AG04450 (cell line): ENCODE measurements at regions not wholly inside any gene's neighbourhood (a gene's known extent, or its start where the extent isn't known, plus 50 kb on each side); places are given as distances from the start of the nearest gene placed in this dataset.

Experiments
- CTCF ChIA-PET: fragments of 300-600, 350-600 bp; formaldehyde crosslinking; extraction: SDS; loops from one replicate; lab custom pipeline; 2022; ENCODE audit warnings: antibody characterized with exemption, inconsistent platforms; lab: Charles Lee
- POLR2A ChIA-PET: fragments of 350-600 bp; formaldehyde crosslinking; extraction: SDS; loops from one replicate; lab custom pipeline; 2021; ENCODE audit warnings: antibody characterized with exemption, inconsistent platforms; lab: Yijun Ruan, JAX
- DNase-seq: peaks from one replicate; pipeline ENCODE4 v3.0.0-alpha.2; 2011; ENCODE audit warnings: low read depth, low spot score
- H3K27ac ChIP-seq: one replicate; pipeline ENCODE4 v1.5.1; 2012; ENCODE audit warnings: low read depth, low read length, control low read depth
- H3K27me3 ChIP-seq: one replicate; pipeline ENCODE4 v1.6.0; 2012; ENCODE audit warnings: low read length; ENCODE audit not compliant: control insufficient read depth, insufficient read depth
- H3K4me3 ChIP-seq: 2 replicates; pipeline ENCODE4 v1.5.1; 2011; ENCODE audit warnings: mild to moderate bottlenecking, low read depth, low read length, control low read depth
- H3K9me3 ChIP-seq: 2 replicates; pipeline ENCODE4 v1.5.1; 2012; ENCODE audit warnings: low read length; ENCODE audit not compliant: control insufficient read depth, insufficient read depth
- TF ChIP-seq, protein P1 (sequence below): IDR thresholded peaks from 2 replicates; pipeline ENCODE4 v1.5.1; 2011; ENCODE audit warnings: low read depth, low read length, control low read depth, inconsistent platforms

DNA sequence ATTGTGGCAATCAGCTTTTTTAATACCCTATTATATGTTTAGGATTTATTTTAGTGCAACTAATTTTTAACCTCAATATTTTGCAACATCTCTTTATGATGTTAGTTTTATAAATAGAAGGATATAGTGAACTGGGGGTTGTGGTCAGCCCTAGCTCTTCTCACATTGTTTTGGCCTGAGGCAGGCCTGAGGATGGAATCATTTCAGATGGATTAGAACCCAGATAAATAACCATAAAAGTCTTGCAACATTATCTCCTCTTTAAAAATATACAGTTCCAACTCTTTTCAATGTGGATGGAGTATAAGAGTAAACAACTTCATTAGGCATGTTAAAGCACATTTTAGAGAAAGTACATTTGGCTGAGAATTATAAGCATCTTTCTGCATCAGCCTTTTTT, 522.7 kb downstream of the NR2F1-AS1 start:
- no peaks in the 10 kb centered on the region for H3K9me3 ChIP-seq
- H3K4me3 ChIP-seq = no peak overlapping the region
- ChIA-PET CTCF (interaction anchor here (1.4 kb wide), 1 partner anchor 371 kb away, joined by 3 read pairs; no protein-coding TSS in a partner anchor), POLR2A (interaction anchor here (0.7 to 0.9 kb wide), 3 partner anchors 18 to 525 kb away, joined by 3 to 5 read pairs (median 3); partner anchors contain the start of gene NR2F1)
- DNase-seq = peak; percentile 78
- H3K27me3 ChIP-seq = no peaks in the 10 kb centered on the region
- TF ChIP-seq, protein P1, sequence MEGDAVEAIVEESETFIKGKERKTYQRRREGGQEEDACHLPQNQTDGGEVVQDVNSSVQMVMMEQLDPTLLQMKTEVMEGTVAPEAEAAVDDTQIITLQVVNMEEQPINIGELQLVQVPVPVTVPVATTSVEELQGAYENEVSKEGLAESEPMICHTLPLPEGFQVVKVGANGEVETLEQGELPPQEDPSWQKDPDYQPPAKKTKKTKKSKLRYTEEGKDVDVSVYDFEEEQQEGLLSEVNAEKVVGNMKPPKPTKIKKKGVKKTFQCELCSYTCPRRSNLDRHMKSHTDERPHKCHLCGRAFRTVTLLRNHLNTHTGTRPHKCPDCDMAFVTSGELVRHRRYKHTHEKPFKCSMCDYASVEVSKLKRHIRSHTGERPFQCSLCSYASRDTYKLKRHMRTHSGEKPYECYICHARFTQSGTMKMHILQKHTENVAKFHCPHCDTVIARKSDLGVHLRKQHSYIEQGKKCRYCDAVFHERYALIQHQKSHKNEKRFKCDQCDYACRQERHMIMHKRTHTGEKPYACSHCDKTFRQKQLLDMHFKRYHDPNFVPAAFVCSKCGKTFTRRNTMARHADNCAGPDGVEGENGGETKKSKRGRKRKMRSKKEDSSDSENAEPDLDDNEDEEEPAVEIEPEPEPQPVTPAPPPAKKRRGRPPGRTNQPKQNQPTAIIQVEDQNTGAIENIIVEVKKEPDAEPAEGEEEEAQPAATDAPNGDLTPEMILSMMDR = no peak
- no peak overlapping the region for H3K27ac ChIP-seq

DNA sequence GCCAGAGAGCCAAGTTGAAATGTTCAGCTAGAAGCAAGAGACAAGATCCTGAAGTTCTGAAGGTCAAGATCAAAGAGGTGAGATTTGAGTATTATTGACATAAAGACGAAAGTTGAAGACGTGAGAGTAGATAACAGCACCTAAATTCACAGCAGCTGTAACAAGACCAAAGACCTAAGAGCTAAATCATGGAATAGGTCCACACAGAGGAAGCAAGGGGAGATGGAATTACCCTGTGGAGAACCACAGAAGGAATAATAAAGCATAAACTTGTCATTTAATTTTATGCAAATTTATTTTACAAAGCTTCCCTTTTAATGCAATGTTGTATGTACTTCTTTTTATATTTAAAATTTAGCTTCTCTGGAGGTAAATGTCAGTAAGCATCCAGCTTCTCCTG, 523.7 kb downstream of the NR2F1-AS1 start:
- Histone ChIP-seq H3K4me3 (no peak overlapping the region), H3K27ac (no peak overlapping the region), H3K27me3 (no peaks in the 10 kb centered on the region), H3K9me3 (no peaks in the 10 kb centered on the region)
- TF ChIP-seq, protein P1 = no peak
- DNase-seq = no peak
- CTCF ChIA-PET = interaction anchor here (0.9 kb wide), 1 partner anchor 744 kb away, joined by 3 read pairs; no protein-coding TSS in a partner anchor
- POLR2A ChIA-PET = no interaction called here

DNA sequence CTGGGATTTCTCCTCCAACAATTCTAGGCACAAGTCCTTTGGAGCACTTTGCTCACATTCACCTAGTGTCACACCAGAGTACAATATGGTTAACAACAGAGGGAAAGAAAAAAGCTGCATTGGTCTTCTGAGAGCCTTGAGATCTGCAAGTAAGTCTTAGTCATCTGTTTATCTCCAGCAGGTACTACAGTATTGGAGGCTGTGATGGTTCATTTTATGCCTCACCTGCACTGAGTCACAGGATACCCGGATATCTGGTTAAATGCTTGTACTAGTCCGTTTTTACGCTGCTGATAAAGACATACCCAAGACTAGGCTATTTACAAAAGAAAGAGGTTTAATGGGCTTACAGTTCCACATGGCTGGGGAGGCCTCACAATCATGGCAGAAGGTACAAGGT, 525.0 kb downstream of the NR2F1-AS1 start:
- Histone ChIP-seq H3K27me3 (no peaks in the 10 kb centered on the region), H3K9me3 (no peaks in the 10 kb centered on the region), H3K4me3 (no peak overlapping the region), H3K27ac (no peak overlapping the region)
- ChIA-PET CTCF (no interaction called here), POLR2A (no interaction called here)
- DNase-seq = no peak
- TF ChIP-seq, protein P1 = no peak

DNA sequence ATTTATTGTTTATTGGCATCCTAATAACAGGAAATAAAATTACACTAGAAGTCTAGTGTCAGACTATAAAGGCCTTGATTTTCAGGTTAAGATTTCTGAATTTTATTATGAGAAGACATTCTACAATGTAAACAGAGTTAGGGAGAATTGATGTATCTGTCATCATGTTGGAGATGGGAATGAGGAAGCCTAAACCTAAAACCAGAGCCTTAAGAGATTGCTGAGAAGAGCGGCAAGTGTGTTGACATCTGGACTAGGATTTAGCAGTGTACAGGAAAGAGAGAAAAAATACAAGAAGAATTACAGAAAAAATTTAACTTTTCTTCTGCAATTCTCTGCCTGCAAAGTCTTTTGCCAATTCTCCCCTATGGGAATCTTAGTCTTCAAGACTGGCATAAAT, 525.5 kb downstream of the NR2F1-AS1 start:
- Histone ChIP-seq H3K27ac (no peak overlapping the region), H3K4me3 (no peak overlapping the region)
- no peak for DNase-seq

GRCh38 chr5:93054424-93055163, 526.4 kb downstream of the NR2F1-AS1 start:
- Histone ChIP-seq H3K4me3 (no peak overlapping the region), H3K27me3 (no peaks in the 10 kb centered on the region), H3K9me3 (no peaks in the 10 kb centered on the region), H3K27ac (no peak overlapping the region)
- TF ChIP-seq, protein P1 = no peak
- POLR2A ChIA-PET = interaction anchor here (0.5 kb wide), 1 partner anchor 936 kb away, joined by 7 read pairs; no protein-coding TSS in a partner anchor
- CTCF ChIA-PET = no interaction called here
- DNase-seq = no peak

More for the DNA sequence above, 525.5 kb downstream of the NR2F1-AS1 start:
- Histone ChIP-seq H3K27me3 (no peaks in the 10 kb centered on the region), H3K9me3 (no peaks in the 10 kb centered on the region)
- TF ChIP-seq, protein P1 = no peak
- POLR2A ChIA-PET = no interaction called here
- CTCF ChIA-PET = no interaction called here
